CD14-positive monocyte (primary cell): ENCODE measurements at regions not wholly inside any gene's neighbourhood (a gene's known extent, or its start where the extent isn't known, plus 50 kb on each side); places are given as distances from the start of the nearest gene placed in this dataset.
"Not testable (repeated sequence)": the region's sequence is repeated elsewhere in the genome, so short reads cannot be mapped to it uniquely, and the experiment has no call there.

Experiments
- DNase-seq, 3 donors: peaks; one replicate each; pipeline ENCODE4 v3.0.0-alpha.2; 2011 to 2022
- H2AFZ ChIP-seq: 2 replicates; pipeline ENCODE4 v1.6.0; 2012; ENCODE audit warnings: mild to moderate bottlenecking, low read depth, low read length, inconsistent platforms; ENCODE audit not compliant: insufficient read depth, poor library complexity, severe bottlenecking
- H3K27ac ChIP-seq, 2 donors: 1 replicate in 1 of 2; 2 replicates in 1 of 2; pipeline ENCODE4 v1.5.1; 2012 to 2013; ENCODE audit warnings: low read length in 2 of 2, control low read depth in 1 of 2, inconsistent platforms in 1 of 2, low read depth in 1 of 2, mild to moderate bottlenecking in 1 of 2
- H3K27me3 ChIP-seq, 2 donors: one replicate each; pipeline versions ENCODE4 v1.6.0 to v1.6.1; 2011 to 2013; ENCODE audit warnings: low read length in 2 of 2; ENCODE audit not compliant: control insufficient read depth in 2 of 2, insufficient read depth in 2 of 2
- H3K36me3 ChIP-seq, 2 donors: replicated peaks in 1 of 2; 1 replicate in 1 of 2; 2 replicates in 1 of 2; pipeline versions ENCODE4 v1.5.1 to v1.6.1; 2012 to 2013; ENCODE audit warnings: low read length in 2 of 2, control low read depth in 1 of 2, inconsistent platforms in 1 of 2, mild to moderate bottlenecking in 1 of 2; ENCODE audit not compliant: insufficient read depth in 2 of 2, control insufficient read depth in 1 of 2
- H3K4me1 ChIP-seq, 2 donors: 1 replicate in 1 of 2; 2 replicates in 1 of 2; pipeline versions ENCODE4 v1.5.1 to v1.6.1; 2012 to 2013; ENCODE audit warnings: low read length in 2 of 2, control low read depth in 1 of 2, inconsistent platforms in 1 of 2, mild to moderate bottlenecking in 1 of 2, moderate library complexity in 1 of 2; ENCODE audit not compliant: insufficient read depth in 2 of 2, control insufficient read depth in 1 of 2
- H3K4me2 ChIP-seq: replicated peaks from 2 replicates; pipeline ENCODE3; 2012; ENCODE audit warnings: low read length, moderate library complexity, mild to moderate bottlenecking; ENCODE audit not compliant: poor library complexity, severe bottlenecking; ENCODE audit errors: extremely low read depth
- H3K4me3 ChIP-seq, 3 experiments: fragments of 200-600 bp in 1 of 3; sonication (generic) in 1 of 3; replicated peaks in 1 of 3; 1 replicate in 2 of 3; 2 replicates in 1 of 3; pipeline ENCODE4 v1.5.1; 2011 to 2013; ENCODE audit warnings: low read length in 3 of 3, mild to moderate bottlenecking in 3 of 3, control low read depth in 2 of 3, low read depth in 2 of 3, inconsistent platforms in 1 of 3, moderate library complexity in 1 of 3
- H3K79me2 ChIP-seq: 2 replicates; pipeline ENCODE4 v1.6.0; 2012; ENCODE audit warnings: mild to moderate bottlenecking, control low read depth, inconsistent platforms, low read length, moderate library complexity; ENCODE audit not compliant: insufficient read depth
- H3K9ac ChIP-seq: 2 replicates; pipeline ENCODE4 v1.6.0; 2017; ENCODE audit warnings: low read length, mild to moderate bottlenecking; ENCODE audit not compliant: insufficient read depth, poor library complexity, severe bottlenecking
- H3K9me3 ChIP-seq, 2 donors: replicated peaks in 1 of 2; 1 replicate in 1 of 2; 2 replicates in 1 of 2; pipeline versions ENCODE4 v1.5.1 to v1.6.1; 2012 to 2013; ENCODE audit warnings: low read length in 2 of 2, control low read depth in 1 of 2; ENCODE audit not compliant: control insufficient read depth in 1 of 2, insufficient read depth in 1 of 2
- H4K20me1 ChIP-seq: 2 replicates; pipeline ENCODE4 v1.6.0; 2012; ENCODE audit warnings: mild to moderate bottlenecking, low read length, control low read depth, moderate library complexity; ENCODE audit not compliant: insufficient read depth
- H3K27ac Mint-ChIP-seq, 7 donors: one replicate each; pipeline ENCODE4 v1.8.0; 2020; ENCODE audit warnings: mild to moderate bottlenecking in 7 of 7, mixed read lengths in 7 of 7, moderate library complexity in 6 of 7, inconsistent platforms in 2 of 7
- H3K27me3 Mint-ChIP-seq, 3 donors: one replicate each; pipeline ENCODE4 v1.8.0; 2021 to 2022; ENCODE audit warnings: low read depth in 3 of 3, mild to moderate bottlenecking in 3 of 3, mixed read lengths in 3 of 3, moderate library complexity in 3 of 3, inconsistent platforms in 1 of 3
- H3K36me3 Mint-ChIP-seq, 2 donors: one replicate each; pipeline ENCODE4 v1.8.0; 2020; ENCODE audit warnings: mixed read lengths in 2 of 2, inconsistent platforms in 1 of 2, mild to moderate bottlenecking in 1 of 2
- H3K4me1 Mint-ChIP-seq: one replicate; pipeline ENCODE4 v1.8.0; 2020; ENCODE audit warnings: mild to moderate bottlenecking, mixed read lengths
- H3K4me3 Mint-ChIP-seq, 2 donors: one replicate each; pipeline ENCODE4 v1.8.0; 2020; ENCODE audit warnings: mild to moderate bottlenecking in 2 of 2, mixed read lengths in 2 of 2, moderate library complexity in 1 of 2
- H3K9me3 Mint-ChIP-seq, 7 donors: one replicate each; pipeline ENCODE4 v1.8.0; 2020 to 2022; ENCODE audit warnings: mixed read lengths in 7 of 7, mild to moderate bottlenecking in 6 of 7, moderate library complexity in 6 of 7, inconsistent platforms in 2 of 7
- WGBS: methylation state at CpG from one replicate; pipeline ENCODE4 v1.1.5; 2013; ENCODE audit warnings: missing lambda C conversion rate; ENCODE audit not compliant: insufficient coverage; 5-methylcytosine and 5-hydroxymethylcytosine counted together
- intact Hi-C, 2 donors: fragments of 100-400 bp; cut with micrococcal nuclease; formaldehyde crosslinking; loops; one replicate each; pipeline versions ENCODE4 v1.15.0 to v1.15.1; 2023
- TF ChIP-seq, protein P1 (sequence below): fragments of 200-600 bp; IDR thresholded peaks from one replicate; pipeline ENCODE4 v1.8.0; 2022; ENCODE audit warnings: antibody characterized with exemption, mild to moderate bottlenecking

DNA sequence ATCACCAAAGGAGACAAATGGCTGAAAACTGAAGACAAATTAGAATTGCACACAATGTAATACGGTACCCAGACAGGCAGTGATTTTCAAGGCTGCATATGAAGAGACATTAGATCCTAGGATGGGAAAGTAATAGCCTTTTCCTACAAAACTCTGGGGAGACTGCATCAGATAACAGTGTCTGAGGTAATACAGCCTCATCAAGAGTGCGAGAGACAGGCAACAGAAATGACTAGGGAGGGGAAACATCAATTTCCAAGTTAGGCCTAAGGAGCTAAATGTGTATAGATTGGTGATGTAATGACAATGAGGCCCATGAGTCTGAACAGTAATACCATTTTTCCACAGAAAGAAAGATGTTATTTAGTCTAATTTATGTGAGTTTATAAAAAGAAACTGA lies 200.3 kb downstream of the HTR1B start:
- Histone ChIP-seq H3K27me3 (no peaks in the 10 kb centered on the region), H3K79me2 (no peaks in the 10 kb centered on the region), H3K4me1 (no peaks in the 10 kb centered on the region), H3K27ac (no peak overlapping the region), H3K9ac (no peak overlapping the region), H3K4me2 (no peak overlapping the region), H4K20me1 (no peaks in the 10 kb centered on the region), H2AFZ (no peak overlapping the region), H3K4me3 (no peak overlapping the region), H3K36me3 (no peaks in the 10 kb centered on the region), H3K9me3 (peaks cover 21 to 33% of the 10 kb centered on the region in 2 donors)
- Mint-ChIP-seq H3K4me1 (no peaks in the 10 kb centered on the region), H3K36me3 (no peaks in the 10 kb centered on the region), H3K27me3 (no peaks in the 10 kb centered on the region), H3K9me3 (peaks cover 2 to 22% (median 8%) of the 10 kb centered on the region in 7 donors), H3K4me3 (no peak overlapping the region), H3K27ac (no peak overlapping the region)
- TF ChIP-seq, protein P1, sequence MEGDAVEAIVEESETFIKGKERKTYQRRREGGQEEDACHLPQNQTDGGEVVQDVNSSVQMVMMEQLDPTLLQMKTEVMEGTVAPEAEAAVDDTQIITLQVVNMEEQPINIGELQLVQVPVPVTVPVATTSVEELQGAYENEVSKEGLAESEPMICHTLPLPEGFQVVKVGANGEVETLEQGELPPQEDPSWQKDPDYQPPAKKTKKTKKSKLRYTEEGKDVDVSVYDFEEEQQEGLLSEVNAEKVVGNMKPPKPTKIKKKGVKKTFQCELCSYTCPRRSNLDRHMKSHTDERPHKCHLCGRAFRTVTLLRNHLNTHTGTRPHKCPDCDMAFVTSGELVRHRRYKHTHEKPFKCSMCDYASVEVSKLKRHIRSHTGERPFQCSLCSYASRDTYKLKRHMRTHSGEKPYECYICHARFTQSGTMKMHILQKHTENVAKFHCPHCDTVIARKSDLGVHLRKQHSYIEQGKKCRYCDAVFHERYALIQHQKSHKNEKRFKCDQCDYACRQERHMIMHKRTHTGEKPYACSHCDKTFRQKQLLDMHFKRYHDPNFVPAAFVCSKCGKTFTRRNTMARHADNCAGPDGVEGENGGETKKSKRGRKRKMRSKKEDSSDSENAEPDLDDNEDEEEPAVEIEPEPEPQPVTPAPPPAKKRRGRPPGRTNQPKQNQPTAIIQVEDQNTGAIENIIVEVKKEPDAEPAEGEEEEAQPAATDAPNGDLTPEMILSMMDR, result no peak
- DNase-seq, result no peak
- intact Hi-C loops, result no loop called here
- no CpG with 5 or more reads among the region's 2 CpGs for WGBS

DNA sequence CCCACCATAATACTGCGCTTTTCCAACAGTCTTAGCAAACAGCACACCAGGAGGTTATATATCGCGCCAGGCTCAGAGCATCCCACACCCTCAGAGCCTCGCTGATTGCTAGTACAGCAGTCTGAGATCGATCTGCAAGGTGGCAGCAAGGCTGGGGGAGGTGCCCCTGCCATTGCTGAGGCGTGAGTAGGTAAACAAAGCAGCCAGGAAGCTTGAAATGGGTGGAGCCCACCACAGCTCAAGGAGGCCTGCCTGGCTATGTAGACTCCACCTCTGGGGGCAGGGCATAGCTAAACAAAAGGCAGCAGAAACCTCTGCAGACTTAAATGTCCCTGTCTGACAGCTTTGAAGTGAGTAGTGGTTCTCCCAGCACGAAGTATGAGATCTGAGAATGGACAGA lies 211.5 kb downstream of the HTR1B start:
- H3K27me3 ChIP-seq, H4K20me1 ChIP-seq, DNase-seq, H3K4me3 Mint-ChIP-seq, H3K79me2 ChIP-seq, H3K36me3 ChIP-seq, H3K36me3 Mint-ChIP-seq, H3K27ac ChIP-seq, H3K4me1 ChIP-seq, H3K27ac Mint-ChIP-seq, H3K4me3 ChIP-seq, H3K9ac ChIP-seq, H2AFZ ChIP-seq, H3K4me1 Mint-ChIP-seq, intact Hi-C loops, H3K4me2 ChIP-seq, H3K27me3 Mint-ChIP-seq: not testable (repeated sequence)
- WGBS, result 66% methylated on average over 6 of the region's 7 CpGs
- H3K9me3 Mint-ChIP-seq, result peaks cover 0 to 24% (median 17%) of the 10 kb centered on the region in 7 donors
- H3K9me3 ChIP-seq, result peaks cover 7 to 12% of the 10 kb centered on the region in 2 donors
